Ectodermal cell (in vitro differentiated cells): ENCODE measurements at regions not wholly inside any gene's neighbourhood (a gene's known extent, or its start where the extent isn't known, plus 50 kb on each side); places are given as distances from the start of the nearest gene placed in this dataset.
A peak's percentile ranks its signal among the peaks of the same experiment; 100 is the strongest.
"Not testable (repeated sequence)": the region's sequence is repeated elsewhere in the genome, so short reads cannot be mapped to it uniquely, and the experiment has no call there.

ENCODE experiments used
- H3K27ac ChIP-seq: 2 replicates; pipeline ENCODE4 v1.7.0; 2013; ENCODE audit warnings: mild to moderate bottlenecking, low read depth, low read length; ENCODE audit not compliant: insufficient read depth, poor library complexity, severe bottlenecking
- H3K27me3 ChIP-seq: 2 replicates; pipeline ENCODE4 v1.7.0; 2013; ENCODE audit warnings: mild to moderate bottlenecking, low read length; ENCODE audit not compliant: insufficient read depth, control insufficient read depth, poor library complexity, severe bottlenecking
- H3K36me3 ChIP-seq: one replicate; pipeline ENCODE4 v1.7.0; 2013; ENCODE audit warnings: low read length; ENCODE audit not compliant: control insufficient read depth, insufficient read depth
- H3K4me1 ChIP-seq: one replicate; pipeline ENCODE4 v1.7.0; 2013; ENCODE audit warnings: low read length; ENCODE audit not compliant: control insufficient read depth, insufficient read depth
- H3K4me3 ChIP-seq: 2 replicates; pipeline ENCODE4 v1.7.0; 2013; ENCODE audit warnings: low read depth, low read length, control low read depth; ENCODE audit not compliant: insufficient read depth
- H3K9me3 ChIP-seq: 2 replicates; pipeline ENCODE4 v1.7.0; 2013; ENCODE audit warnings: mild to moderate bottlenecking, low read length, moderate library complexity; ENCODE audit not compliant: control insufficient read depth
- WGBS, 2 experiments: methylation state at CpG; one replicate each; pipeline ENCODE4 v1.1.7; 2013; ENCODE audit warnings: missing lambda C conversion rate in 2 of 2; 5-methylcytosine and 5-hydroxymethylcytosine counted together

GRCh38 chr5:115457571-115457970, 87.0 kb downstream of the FEM1C start:
- Histone ChIP-seq H3K9me3 (no peaks in the 10 kb centered on the region), H3K27me3 (no peaks in the 10 kb centered on the region), H3K27ac (no peak overlapping the region), H3K4me1 (peaks cover 22% of the 10 kb centered on the region), H3K36me3 (no peaks in the 10 kb centered on the region), H3K4me3 (no peak overlapping the region)
- 81 to 85% methylated on average over 6 of the region's 6 CpGs for WGBS, 2 experiments

- peak overlapping the region; percentile 0 for H3K27ac ChIP-seq
- no peak overlapping the region for H3K4me3 ChIP-seq
- H3K36me3 ChIP-seq: no peaks in the 10 kb centered on the region
- no peaks in the 10 kb centered on the region for H3K27me3 ChIP-seq
- peaks cover 25% of the 10 kb centered on the region for H3K4me1 ChIP-seq
- H3K9me3 ChIP-seq: no peaks in the 10 kb centered on the region
- WGBS, 2 experiments: 74 to 77% methylated on average over 7 of the region's 7 CpGs
These were observed 88.0 kb downstream of the FEM1C start for GRCh38 chr5:115456539-115457040.

- Histone ChIP-seq H3K4me3 (no peak overlapping the region), H3K9me3 (no peaks in the 10 kb centered on the region), H3K4me1 (peaks cover 29% of the 10 kb centered on the region), H3K27me3 (no peaks in the 10 kb centered on the region), H3K36me3 (no peaks in the 10 kb centered on the region), H3K27ac (no peak overlapping the region)
- WGBS, 2 experiments: 83 to 85% methylated on average over 2 to 3 of the region's 4 CpGs
These were observed 88.5 kb downstream of the FEM1C start for GRCh38 chr5:115456056-115456455.

GRCh38 chr5:115455301-115455707, 89.3 kb downstream of the FEM1C start:
- Histone ChIP-seq H3K27me3 (no peaks in the 10 kb centered on the region), H3K36me3 (no peaks in the 10 kb centered on the region), H3K4me1 (peaks cover 31% of the 10 kb centered on the region), H3K4me3 (no peak overlapping the region), H3K9me3 (no peaks in the 10 kb centered on the region), H3K27ac (no peak overlapping the region)
- 88 to 94% methylated on average over 6 of the region's 6 CpGs for WGBS, 2 experiments

- no peak overlapping the region for H3K27ac ChIP-seq
- no peak overlapping the region for H3K4me3 ChIP-seq
- no peaks in the 10 kb centered on the region for H3K9me3 ChIP-seq
- H3K4me1 ChIP-seq: peaks cover 31% of the 10 kb centered on the region
- 90 to 95% methylated on average over 2 of the region's 2 CpGs for WGBS, 2 experiments
- H3K36me3 ChIP-seq: no peaks in the 10 kb centered on the region
- no peaks in the 10 kb centered on the region for H3K27me3 ChIP-seq
These were observed 91.0 kb downstream of the FEM1C start for GRCh38 chr5:115453391-115454095.

- Histone ChIP-seq H3K27ac (no peak overlapping the region), H3K36me3 (no peaks in the 10 kb centered on the region), H3K9me3 (no peaks in the 10 kb centered on the region), H3K4me1 (peaks cover 24% of the 10 kb centered on the region), H3K4me3 (no peak overlapping the region), H3K27me3 (no peaks in the 10 kb centered on the region)
- 92 to 93% methylated on average over 2 of the region's 2 CpGs for WGBS, 2 experiments
These were observed 91.9 kb downstream of the FEM1C start for GRCh38 chr5:115452536-115453235.

GRCh38 chr5:115452083-115452482, 92.5 kb downstream of the FEM1C start:
- no peak overlapping the region for H3K27ac ChIP-seq
- H3K4me1 ChIP-seq: peaks cover 21% of the 10 kb centered on the region
- no peaks in the 10 kb centered on the region for H3K9me3 ChIP-seq
- WGBS, 2 experiments: 86 to 89% methylated on average over 1 to 2 of the region's 2 CpGs
- H3K4me3 ChIP-seq: no peak overlapping the region
- H3K36me3 ChIP-seq: no peaks in the 10 kb centered on the region
- H3K27me3 ChIP-seq: no peaks in the 10 kb centered on the region

- 83 to 100% methylated on average over 1 of the region's 1 CpG for WGBS, 2 experiments
- Histone ChIP-seq H3K4me1 (peaks cover 11% of the 10 kb centered on the region), H3K27ac (no peak overlapping the region), H3K36me3 (no peaks in the 10 kb centered on the region), H3K9me3 (no peaks in the 10 kb centered on the region), H3K27me3 (no peaks in the 10 kb centered on the region), H3K4me3 (no peak overlapping the region)
These were observed 93.8 kb downstream of the FEM1C start for GRCh38 chr5:115450741-115451140.

GRCh38 chr5:115448630-115449029, 95.9 kb downstream of the FEM1C start:
- not testable (repeated sequence) for H3K36me3 ChIP-seq, H3K4me1 ChIP-seq, H3K27ac ChIP-seq, H3K4me3 ChIP-seq, H3K27me3 ChIP-seq, H3K9me3 ChIP-seq
- WGBS, 2 experiments: 92 to 93% methylated on average over 7 of the region's 7 CpGs

GRCh38 chr5:115440782-115441451, 103.7 kb downstream of the FEM1C start:
- H3K4me3 ChIP-seq: no peak overlapping the region
- no peaks in the 10 kb centered on the region for H3K9me3 ChIP-seq
- 78 to 92% methylated on average over 2 of the region's 2 CpGs for WGBS, 2 experiments
- H3K27me3 ChIP-seq: no peaks in the 10 kb centered on the region
- H3K27ac ChIP-seq: no peak overlapping the region
- no peaks in the 10 kb centered on the region for H3K4me1 ChIP-seq
- H3K36me3 ChIP-seq: no peaks in the 10 kb centered on the region
